DND-41 (cell line): ENCODE measurements at regions not wholly inside any gene's neighbourhood (a gene's known extent, or its start where the extent isn't known, plus 50 kb on each side); places are given as distances from the start of the nearest gene placed in this dataset.

Experiments
- CTCF ChIP-seq: IDR thresholded peaks from 2 replicates; pipeline ENCODE4 v1.5.1; 2012; ENCODE audit warnings: borderline replicate concordance, low read length, moderate library complexity, mild to moderate bottlenecking; ENCODE audit not compliant: poor library complexity, severe bottlenecking; ENCODE audit errors: extremely low read depth
- EZH2 ChIP-seq: IDR thresholded peaks from 3 replicates; pipeline ENCODE4 v1.6.1; 2012; ENCODE audit warnings: borderline replicate concordance, low read depth, mild to moderate bottlenecking, moderate library complexity, low read length, inconsistent platforms; ENCODE audit not compliant: severe bottlenecking

GRCh38 chr20:56765172-56766073, 136.3 kb downstream of the TFAP2C start:
- TF ChIP-seq CTCF: no peak
- TF ChIP-seq EZH2: no peak
